Esophagus squamous epithelium (tissue), 5 donors: ENCODE measurements at regions not wholly inside any gene's neighbourhood (a gene's known extent, or its start where the extent isn't known, plus 50 kb on each side); places are given as distances from the start of the nearest gene placed in this dataset.
A peak's percentile ranks its signal among the peaks of the same experiment; 100 is the strongest.
"Not testable (repeated sequence)": the region's sequence is repeated elsewhere in the genome, so short reads cannot be mapped to it uniquely, and the experiment has no call there.

Experiments used
- DNase-seq: peaks from one replicate; lab custom pipeline; 2025; lab: John Stamatoyannopoulos, UW
- H3K27ac ChIP-seq, 4 donors: fragments of 200-600 bp; sonication (generic); one replicate each; pipeline ENCODE4 v1.5.1; 2016 to 2019; ENCODE audit warnings: mild to moderate bottlenecking in 1 of 4
- H3K27me3 ChIP-seq, 4 donors: fragments of 200-600 bp; sonication (generic); 1 replicate in 3 of 4; 2 replicates in 1 of 4; pipeline versions ENCODE4 v1.5.1 to v1.6.0; 2017 to 2021; ENCODE audit warnings: antibody characterized with exemption in 1 of 4
- H3K36me3 ChIP-seq, 3 donors: fragments of 200-600 bp; sonication (generic); one replicate each; pipeline ENCODE4 v1.5.1; 2016 to 2019
- H3K4me1 ChIP-seq, 3 donors: fragments of 200-600 bp; sonication (generic); one replicate each; pipeline ENCODE4 v1.5.1; 2017 to 2019
- H3K4me3 ChIP-seq, 4 donors: fragments of 200-600 bp; sonication (generic); 1 replicate in 3 of 4; 2 replicates in 1 of 4; pipeline ENCODE4 v1.5.1; 2016 to 2019; ENCODE audit warnings: mild to moderate bottlenecking in 2 of 4, moderate library complexity in 1 of 4
- H3K9me3 ChIP-seq, 3 donors: fragments of 200-600 bp; sonication (generic); one replicate each; pipeline ENCODE4 v1.5.1; 2016 to 2019
- POLR2A ChIP-seq, 4 donors: fragments of 450-650 bp; IDR thresholded peaks; one replicate each; pipeline ENCODE4 v1.6.1; 2017; ENCODE audit warnings: antibody characterized with exemption in 4 of 4, mild to moderate bottlenecking in 4 of 4, moderate library complexity in 3 of 4
- WGBS, 2 donors: methylation state at CpG; one replicate each; pipeline ENCODE4 v1.1.5; 2018; 5-methylcytosine and 5-hydroxymethylcytosine counted together
- intact Hi-C: fragments of 100-400 bp; cut with DNase I; formaldehyde crosslinking; loops from one replicate; pipeline ENCODE4 v1.15.0; 2022
- TF ChIP-seq, protein P1 (sequence below), 6 experiments: fragments of 450-650 bp in 4 of 6; fragments of 200-600 bp in 2 of 6; sonication (generic) in 2 of 6; IDR thresholded peaks; one replicate each; pipeline ENCODE4 v1.5.1; 2016 to 2019; ENCODE audit warnings: antibody characterized with exemption in 6 of 6, mild to moderate bottlenecking in 4 of 6, moderate library complexity in 4 of 6
- donor health status: DM: yes; HTN: yes; CAD: no.

DNA sequence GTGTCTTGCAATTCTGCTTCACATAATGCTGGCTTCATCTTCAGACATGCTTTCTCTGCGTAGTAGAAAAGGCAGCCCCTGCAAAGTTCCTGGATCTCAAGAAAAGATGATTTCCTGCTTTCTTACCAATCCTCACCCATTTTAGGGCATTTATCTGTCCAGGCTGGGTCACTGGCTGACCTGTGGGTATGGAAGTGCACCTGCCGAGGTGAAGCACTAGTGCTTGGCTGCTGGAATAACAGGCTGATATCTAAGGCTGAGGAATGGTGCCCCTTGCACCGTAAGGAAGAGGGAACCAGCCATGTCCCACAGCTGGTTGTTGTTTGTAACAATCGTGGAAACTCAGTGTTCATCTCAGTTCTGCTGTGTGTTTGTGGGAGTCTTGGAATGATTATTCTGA is 138.0 kb upstream of the KLF6 start:
- Histone ChIP-seq H3K27me3 (no peaks in the 10 kb centered on the region), H3K4me3 (no peak overlapping the region), H3K9me3 (no peaks in the 10 kb centered on the region), H3K27ac (no peak overlapping the region), H3K4me1 (peaks cover 0 to 5% (median 0%) of the 10 kb centered on the region in 3 donors), H3K36me3 (no peaks in the 10 kb centered on the region)
- TF ChIP-seq, protein P1, sequence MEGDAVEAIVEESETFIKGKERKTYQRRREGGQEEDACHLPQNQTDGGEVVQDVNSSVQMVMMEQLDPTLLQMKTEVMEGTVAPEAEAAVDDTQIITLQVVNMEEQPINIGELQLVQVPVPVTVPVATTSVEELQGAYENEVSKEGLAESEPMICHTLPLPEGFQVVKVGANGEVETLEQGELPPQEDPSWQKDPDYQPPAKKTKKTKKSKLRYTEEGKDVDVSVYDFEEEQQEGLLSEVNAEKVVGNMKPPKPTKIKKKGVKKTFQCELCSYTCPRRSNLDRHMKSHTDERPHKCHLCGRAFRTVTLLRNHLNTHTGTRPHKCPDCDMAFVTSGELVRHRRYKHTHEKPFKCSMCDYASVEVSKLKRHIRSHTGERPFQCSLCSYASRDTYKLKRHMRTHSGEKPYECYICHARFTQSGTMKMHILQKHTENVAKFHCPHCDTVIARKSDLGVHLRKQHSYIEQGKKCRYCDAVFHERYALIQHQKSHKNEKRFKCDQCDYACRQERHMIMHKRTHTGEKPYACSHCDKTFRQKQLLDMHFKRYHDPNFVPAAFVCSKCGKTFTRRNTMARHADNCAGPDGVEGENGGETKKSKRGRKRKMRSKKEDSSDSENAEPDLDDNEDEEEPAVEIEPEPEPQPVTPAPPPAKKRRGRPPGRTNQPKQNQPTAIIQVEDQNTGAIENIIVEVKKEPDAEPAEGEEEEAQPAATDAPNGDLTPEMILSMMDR (IDR thresholded peaks at IDR 0.05): no peak
- no peak for TF ChIP-seq POLR2A (IDR thresholded peaks at IDR 0.05)
- DNase-seq: no peak
- intact Hi-C loops: no loop called here
- 50 to 71% methylated on average over 2 to 4 of the region's 4 CpGs for WGBS, 2 donors

DNA sequence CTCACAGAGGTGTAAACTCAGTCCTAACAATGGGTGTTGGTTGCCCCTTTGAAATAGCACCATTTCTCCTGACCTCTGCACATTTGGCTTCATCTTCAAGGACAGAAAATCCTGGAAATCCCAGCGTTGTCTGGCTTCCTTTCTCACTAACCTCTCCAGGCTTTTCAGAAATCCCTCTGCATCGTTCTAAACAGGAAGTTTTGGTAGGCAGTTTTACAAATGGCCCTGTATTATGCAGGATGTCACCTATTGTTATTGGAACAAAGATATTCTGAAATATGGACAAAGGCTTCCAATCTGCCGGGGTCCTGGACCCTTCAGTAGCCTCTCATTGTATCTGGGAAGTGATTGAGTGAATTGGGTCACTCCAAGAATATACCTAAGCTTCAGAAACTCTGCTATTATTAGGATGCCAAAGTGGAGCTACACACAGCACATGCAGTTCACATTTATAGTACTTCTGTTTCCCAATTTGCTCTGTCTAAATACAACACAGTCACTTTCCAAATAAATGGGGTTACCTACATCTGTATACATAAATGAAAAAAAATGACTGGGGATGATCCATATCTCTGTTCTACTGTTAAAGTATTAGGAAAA is 134.8 kb upstream of the KLF6 start:
- no peaks in the 10 kb centered on the region for H3K27me3 ChIP-seq
- WGBS, 2 donors: 22 to 38% methylated on average over 3 of the region's 3 CpGs
- no peak overlapping the region for H3K4me3 ChIP-seq
- no peaks in the 10 kb centered on the region for H3K9me3 ChIP-seq
- no peak for DNase-seq
- TF ChIP-seq, protein P1 (IDR thresholded peaks at IDR 0.05): no peak
- no peak for TF ChIP-seq POLR2A (IDR thresholded peaks at IDR 0.05)
- H3K27ac ChIP-seq: peak overlapping the region in 3 of 4 donors; percentile 9 to 30 (median 9)
- H3K4me1 ChIP-seq: peaks cover 0 to 5% (median 0%) of the 10 kb centered on the region in 3 donors
- no peaks in the 10 kb centered on the region for H3K36me3 ChIP-seq
- intact Hi-C loops: no loop called here

DNA sequence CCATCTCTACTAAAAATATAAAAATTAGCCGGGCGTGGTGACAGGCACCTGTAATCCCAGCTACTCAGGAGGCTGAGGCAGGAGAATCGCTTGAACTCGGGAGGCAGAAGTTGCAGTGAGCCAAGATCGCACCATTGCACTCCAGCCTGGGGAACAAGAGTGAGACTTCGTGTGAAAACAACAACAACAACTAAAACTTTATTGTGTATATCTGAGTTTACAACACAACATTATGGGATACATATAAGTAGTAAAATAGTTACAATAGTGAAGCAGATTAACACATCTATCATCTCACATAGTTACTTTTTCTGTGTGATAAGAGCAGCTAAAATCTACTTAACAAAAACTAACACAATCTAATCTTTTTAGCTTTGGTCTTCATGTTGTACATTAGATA is 132.4 kb upstream of the KLF6 start:
- H3K4me3 ChIP-seq, H3K36me3 ChIP-seq, DNase-seq, H3K27ac ChIP-seq, H3K4me1 ChIP-seq, H3K27me3 ChIP-seq, H3K9me3 ChIP-seq, intact Hi-C loops: not testable (repeated sequence)
- 81 to 89% methylated on average over 6 of the region's 6 CpGs for WGBS, 2 donors

DNA sequence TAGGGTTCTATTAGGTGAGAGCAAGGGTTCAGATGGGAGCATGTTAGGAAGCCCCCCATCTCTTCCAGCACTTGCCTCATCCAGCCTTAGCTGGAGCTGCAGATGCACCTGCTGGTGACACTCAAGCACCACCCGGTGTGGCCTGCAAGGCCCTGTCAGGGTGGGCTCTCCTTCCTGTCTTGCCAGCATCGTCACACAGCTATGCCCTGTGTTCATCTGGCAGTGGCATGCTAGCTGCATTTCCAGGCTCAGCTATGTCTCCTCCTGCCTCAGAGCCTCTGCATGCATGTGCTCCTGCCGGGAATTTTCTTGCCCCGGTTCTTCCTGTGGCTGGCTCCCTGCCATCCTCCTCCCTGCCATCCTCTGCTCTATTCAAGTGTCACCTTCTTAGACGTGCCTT is 129.7 kb upstream of the KLF6 start:
- DNase-seq: no peak
- no peak overlapping the region for H3K4me3 ChIP-seq
- no peak for TF ChIP-seq POLR2A (IDR thresholded peaks at IDR 0.05)
- TF ChIP-seq, protein P1 (IDR thresholded peaks at IDR 0.05): no peak
- peaks cover 0 to 17% (median 0%) of the 10 kb centered on the region in 3 donors for H3K4me1 ChIP-seq
- no peak overlapping the region for H3K27ac ChIP-seq
- intact Hi-C loops: no loop called here
- H3K9me3 ChIP-seq: no peaks in the 10 kb centered on the region
- WGBS, 2 donors: 53 to 94% methylated on average over 3 to 4 of the region's 5 CpGs
- H3K36me3 ChIP-seq: no peaks in the 10 kb centered on the region
- no peaks in the 10 kb centered on the region for H3K27me3 ChIP-seq

DNA sequence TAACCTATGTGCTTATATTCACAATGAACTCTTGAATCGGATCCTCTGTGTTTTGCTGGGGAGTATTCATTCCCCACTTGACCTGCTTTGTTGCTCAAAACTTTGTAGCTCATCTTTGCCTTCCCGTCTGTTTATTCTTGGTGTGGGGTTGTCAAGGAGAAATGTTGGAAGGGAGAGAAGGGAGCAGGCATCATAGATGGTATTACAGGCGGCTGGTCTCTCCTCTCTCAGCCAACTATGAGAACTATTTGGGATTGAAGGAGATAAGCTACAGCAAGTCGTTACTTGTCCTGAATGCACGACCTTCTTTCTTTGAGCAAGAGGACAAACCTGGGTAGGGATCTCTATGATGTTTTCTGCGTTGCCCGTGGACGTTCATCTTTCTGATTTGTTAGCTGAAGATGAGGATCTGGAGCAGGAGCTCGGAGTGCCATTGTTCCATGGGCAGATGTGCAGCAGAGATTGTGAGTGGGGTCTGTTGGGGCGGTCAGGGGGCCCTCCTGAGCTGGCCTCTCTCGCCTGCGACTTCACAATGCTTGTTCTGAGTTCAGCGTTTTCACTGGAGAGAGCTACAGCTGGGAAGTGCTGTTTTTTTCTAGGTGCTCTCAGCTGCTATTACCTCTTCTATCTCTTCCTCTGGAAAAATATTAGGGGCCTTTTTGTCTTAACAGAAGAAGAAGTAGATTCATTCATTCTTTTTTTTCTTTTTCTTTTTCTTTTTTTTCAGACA is 126.9 kb upstream of the KLF6 start:
- H3K4me1 ChIP-seq: peaks cover 0 to 17% (median 3%) of the 10 kb centered on the region in 3 donors
- H3K27me3 ChIP-seq: no peaks in the 10 kb centered on the region
- intact Hi-C loops: no loop called here
- H3K36me3 ChIP-seq: no peaks in the 10 kb centered on the region
- H3K27ac ChIP-seq: peak overlapping the region; percentile 19 to 49 (median 39)
- WGBS, 2 donors: 42 to 44% methylated on average over 13 of the region's 13 CpGs
- no peak for DNase-seq
- peak overlapping the region in 1 of 4 donors; percentile 13 for H3K4me3 ChIP-seq
- TF ChIP-seq, protein P1 (IDR thresholded peaks at IDR 0.05): no peak
- no peak for TF ChIP-seq POLR2A (IDR thresholded peaks at IDR 0.05)
- no peaks in the 10 kb centered on the region for H3K9me3 ChIP-seq
